H9 (cell line): ENCODE measurements at regions not wholly inside any gene's neighbourhood (a gene's known extent, or its start where the extent isn't known, plus 50 kb on each side); places are given as distances from the start of the nearest gene placed in this dataset.

Experiments used
- DNase-seq: peaks from one replicate; pipeline ENCODE4 v3.0.0-alpha.2; 2017
- H2AFZ ChIP-seq: one replicate; pipeline ENCODE4 v1.6.1; 2013; ENCODE audit warnings: mild to moderate bottlenecking, low read length, control low read depth, moderate library complexity
- H2AK5ac ChIP-seq: 2 replicates; pipeline ENCODE4 v1.6.1; 2013; ENCODE audit warnings: low read length, control low read depth, mixed read lengths; ENCODE audit not compliant: insufficient read length
- H2BK120ac ChIP-seq: one replicate; pipeline ENCODE4 v1.6.1; 2013; ENCODE audit warnings: low read depth, mild to moderate bottlenecking, low read length, control low read depth, inconsistent platforms; ENCODE audit not compliant: poor library complexity, severe bottlenecking
- H2BK12ac ChIP-seq: 2 replicates; pipeline ENCODE4 v1.6.1; 2013; ENCODE audit warnings: low read length, control low read depth, mixed read lengths, low read depth; ENCODE audit not compliant: insufficient read length
- H2BK15ac ChIP-seq: 2 replicates; pipeline ENCODE4 v1.6.1; 2013; ENCODE audit warnings: low read depth, low read length, control low read depth
- H2BK20ac ChIP-seq: one replicate; pipeline ENCODE4 v1.6.1; 2013; ENCODE audit warnings: low read depth, mild to moderate bottlenecking, low read length, control low read depth, inconsistent platforms; ENCODE audit not compliant: poor library complexity, severe bottlenecking
- H2BK5ac ChIP-seq: 2 replicates; pipeline ENCODE4 v1.6.1; 2013; ENCODE audit warnings: low read length, control low read depth, mixed read lengths; ENCODE audit not compliant: insufficient read length
- H3K14ac ChIP-seq: 2 replicates; pipeline ENCODE4 v1.6.1; 2013; ENCODE audit warnings: low read length, control low read depth; ENCODE audit not compliant: insufficient read depth
- H3K18ac ChIP-seq: 2 replicates; pipeline ENCODE4 v1.6.1; 2013; ENCODE audit warnings: low read depth, mild to moderate bottlenecking, mixed read lengths, low read length, control low read depth; ENCODE audit not compliant: insufficient read length
- H3K23ac ChIP-seq: 2 replicates; pipeline ENCODE4 v1.6.1; 2013; ENCODE audit warnings: low read length, control low read depth, mixed read lengths, low read depth; ENCODE audit not compliant: insufficient read length
- H3K23me2 ChIP-seq: 2 replicates; pipeline ENCODE4 v1.6.1; 2013; ENCODE audit warnings: low read depth, mild to moderate bottlenecking, mixed read lengths, low read length, control low read depth; ENCODE audit not compliant: insufficient read length, poor library complexity, severe bottlenecking
- H3K27ac ChIP-seq: 2 replicates; pipeline ENCODE4 v1.5.1; 2013; ENCODE audit warnings: low read length, control low read depth, mixed read lengths, low read depth; ENCODE audit not compliant: insufficient read length
- H3K27me3 ChIP-seq: 2 replicates; pipeline ENCODE4 v1.6.1; 2013; ENCODE audit warnings: low read length, control low read depth, inconsistent platforms; ENCODE audit not compliant: insufficient read depth
- H3K4ac ChIP-seq: 2 replicates; pipeline ENCODE4 v1.6.1; 2013; ENCODE audit warnings: low read depth, mild to moderate bottlenecking, control low read depth, inconsistent platforms, low read length, moderate library complexity
- H3K4me1 ChIP-seq: 2 replicates; pipeline ENCODE4 v1.6.1; 2013; ENCODE audit warnings: low read length, control low read depth, inconsistent platforms; ENCODE audit not compliant: insufficient read depth
- H3K4me2 ChIP-seq: 2 replicates; pipeline ENCODE4 v1.6.1; 2013; ENCODE audit warnings: low read length, control low read depth, mixed read lengths; ENCODE audit not compliant: insufficient read length, insufficient read depth
- H3K56ac ChIP-seq: 2 replicates; pipeline ENCODE4 v1.6.1; 2013; ENCODE audit warnings: low read depth, mild to moderate bottlenecking, mixed read lengths, low read length, control low read depth; ENCODE audit not compliant: insufficient read length
- H3K79me1 ChIP-seq: 2 replicates; pipeline ENCODE4 v1.6.1; 2013; ENCODE audit warnings: low read depth, mild to moderate bottlenecking, moderate library complexity, low read length, control low read depth, inconsistent platforms; ENCODE audit not compliant: insufficient read depth, poor library complexity, severe bottlenecking
- H3K79me2 ChIP-seq: 2 replicates; pipeline ENCODE4 v1.6.1; 2013; ENCODE audit warnings: low read length, control low read depth, inconsistent platforms; ENCODE audit not compliant: insufficient read depth
- H3K9ac ChIP-seq: 2 replicates; pipeline ENCODE4 v1.6.1; 2013; ENCODE audit warnings: low read length, control low read depth, mixed read lengths; ENCODE audit not compliant: insufficient read length; ENCODE audit errors: extremely low read depth
- H3K9me3 ChIP-seq: one replicate; pipeline ENCODE4 v1.6.1; 2013; ENCODE audit warnings: low read depth, low read length, inconsistent platforms; ENCODE audit not compliant: control insufficient read depth
- H3T11ph ChIP-seq: one replicate; pipeline ENCODE4 v1.6.1; 2013; ENCODE audit warnings: mild to moderate bottlenecking, low read length, control low read depth, inconsistent platforms
- H4K20me1 ChIP-seq: one replicate; pipeline ENCODE4 v1.6.1; 2013; ENCODE audit not compliant: control insufficient read depth, insufficient read length, insufficient read depth
- H4K5ac ChIP-seq: 2 replicates; pipeline ENCODE4 v1.6.1; 2013; ENCODE audit warnings: low read depth, mild to moderate bottlenecking, mixed read lengths, low read length, control low read depth; ENCODE audit not compliant: insufficient read length
- H4K8ac ChIP-seq: replicated peaks from 2 replicates; pipeline ENCODE4 v1.6.1; 2013; ENCODE audit warnings: low read length, control low read depth, mixed read lengths, low read depth; ENCODE audit not compliant: insufficient read length
- H4K91ac ChIP-seq: 2 replicates; pipeline ENCODE4 v1.6.1; 2013; ENCODE audit warnings: low read depth, mild to moderate bottlenecking, moderate library complexity, mixed read lengths, low read length, control low read depth; ENCODE audit not compliant: insufficient read length
- H3K27ac Mint-ChIP-seq, 3 experiments: 2 replicates in 2 of 3; 3 replicates in 1 of 3; pipeline ENCODE4 v1.8.0; 2020 to 2021; ENCODE audit warnings: mixed read lengths in 3 of 3, mild to moderate bottlenecking in 1 of 3, moderate library complexity in 1 of 3
- H3K27me3 Mint-ChIP-seq: 2 replicates; pipeline ENCODE4 v1.8.0; 2021; ENCODE audit warnings: low read depth, mild to moderate bottlenecking, moderate library complexity, mixed read lengths
- H3K36me3 Mint-ChIP-seq, 3 experiments: 2 replicates in 2 of 3; 3 replicates in 1 of 3; pipeline ENCODE4 v1.8.0; 2020 to 2021; ENCODE audit warnings: low read depth in 3 of 3, mixed read lengths in 3 of 3; ENCODE audit not compliant: insufficient read depth in 1 of 3
- H3K4me1 Mint-ChIP-seq, 2 experiments: 2 replicates each; pipeline ENCODE4 v1.8.0; 2020; ENCODE audit warnings: mixed read lengths in 2 of 2
- H3K4me3 Mint-ChIP-seq, 2 experiments: 2 replicates in 1 of 2; 3 replicates in 1 of 2; pipeline ENCODE4 v1.8.0; 2020 to 2021; ENCODE audit warnings: mild to moderate bottlenecking in 2 of 2, mixed read lengths in 2 of 2, moderate library complexity in 1 of 2
- H3K9me3 Mint-ChIP-seq, 2 experiments: 2 replicates in 1 of 2; 3 replicates in 1 of 2; pipeline ENCODE4 v1.8.0; 2020; ENCODE audit warnings: mild to moderate bottlenecking in 2 of 2, mixed read lengths in 2 of 2, moderate library complexity in 1 of 2
- CTCF ChIP-seq: fragments of 200-600 bp; sonication (generic); conservative IDR thresholded peaks from 3 replicates; pipeline ENCODE4 v1.8.0; 2021; ENCODE audit warnings: antibody characterized with exemption, mild to moderate bottlenecking
- WGBS: extraction: QIAGEN DNeasy Blood & Tissue Kit; methylation state at CpG from one replicate; pipeline ENCODE4 v1.1.7; 2013; ENCODE audit warnings: missing lambda C conversion rate, low lambda C conversion rate, mixed read lengths; ENCODE audit not compliant: insufficient read length; ENCODE audit errors: extremely low coverage; 5-methylcytosine and 5-hydroxymethylcytosine counted together

GRCh38 chr21:38600106-38600505, 101.8 kb upstream of the ERG start:
- Histone ChIP-seq H4K91ac (no peak overlapping the region), H3K27me3 (no peaks in the 10 kb centered on the region)
- H3K27me3 Mint-ChIP-seq: no peaks in the 10 kb centered on the region

More at GRCh38 chr21:38600106-38600505, 101.8 kb upstream of the ERG start:
- Histone ChIP-seq H2AK5ac (no peak overlapping the region), H3K14ac (no peak overlapping the region), H3T11ph (no peak overlapping the region), H3K4me2 (no peak overlapping the region), H3K79me2 (no peaks in the 10 kb centered on the region; the same call in 1 of the 2 replicates), H3K9ac (no peak overlapping the region), H2BK120ac (no peak overlapping the region), H2BK5ac (no peak overlapping the region), H3K4ac (no peak overlapping the region), H3K23me2 (no peaks in the 10 kb centered on the region), H2BK15ac (no peak overlapping the region), H3K23ac (no peak overlapping the region), H2BK20ac (no peak overlapping the region), H3K4me1 (peaks cover 4% of the 10 kb centered on the region; the same call in 1 of the 2 replicates), H3K18ac (no peak overlapping the region), H3K9me3 (no peaks in the 10 kb centered on the region), H2BK12ac (no peak overlapping the region), H3K27ac (no peak overlapping the region), H4K5ac (no peak overlapping the region), H3K79me1 (no peaks in the 10 kb centered on the region), H2AFZ (no peak overlapping the region), H4K20me1 (no peaks in the 10 kb centered on the region), H3K56ac (no peak overlapping the region), H4K8ac (no peak overlapping the region)
- Mint-ChIP-seq H3K27ac (no peak overlapping the region), H3K9me3 (no peaks in the 10 kb centered on the region; a peak in 1 of 5 replicates), H3K36me3 (no peaks in the 10 kb centered on the region), H3K4me3 (no peak overlapping the region), H3K4me1 (peaks cover 12 to 22% of the 10 kb centered on the region in 2 experiments)
- WGBS: no CpG with 5 or more reads among the region's 7 CpGs
- DNase-seq: no peak
- no peak for TF ChIP-seq CTCF
